BLaER1 (cell line): ENCODE measurements at regions not wholly inside any gene's neighbourhood (a gene's known extent, or its start where the extent isn't known, plus 50 kb on each side); places are given as distances from the start of the nearest gene placed in this dataset.

Experiments used
- H3K27ac ChIP-seq: shearing (Covaris generic); formaldehyde crosslinking; 2 replicates; pipeline ENCODE4 v1.8.1; 2022
- H3K27me3 ChIP-seq: shearing (Covaris generic); formaldehyde crosslinking; 2 replicates; pipeline ENCODE4 v1.8.1; 2022
- H3K36me3 ChIP-seq: shearing (Covaris generic); formaldehyde crosslinking; 2 replicates; pipeline ENCODE4 v1.8.1; 2022
- H3K4me1 ChIP-seq: shearing (Covaris generic); formaldehyde crosslinking; 2 replicates; pipeline ENCODE4 v1.8.1; 2022
- H3K4me2 ChIP-seq: shearing (Covaris generic); formaldehyde crosslinking; 2 replicates; pipeline ENCODE4 v1.8.1; 2022
- H3K4me3 ChIP-seq: shearing (Covaris generic); formaldehyde crosslinking; 2 replicates; pipeline ENCODE4 v1.8.1; 2022
- H3K9ac ChIP-seq: shearing (Covaris generic); formaldehyde crosslinking; 2 replicates; pipeline ENCODE4 v1.8.1; 2022
- H3K9me3 ChIP-seq: shearing (Covaris generic); formaldehyde crosslinking; 2 replicates; pipeline ENCODE4 v1.8.1; 2022
- H4K20me1 ChIP-seq: shearing (Covaris generic); formaldehyde crosslinking; 2 replicates; pipeline ENCODE4 v1.8.1; 2022
- Cebpa-rat ChIP-seq: shearing (Covaris generic); IDR thresholded peaks from 2 replicates; pipeline ENCODE4 v1.8.1; 2022

DNA sequence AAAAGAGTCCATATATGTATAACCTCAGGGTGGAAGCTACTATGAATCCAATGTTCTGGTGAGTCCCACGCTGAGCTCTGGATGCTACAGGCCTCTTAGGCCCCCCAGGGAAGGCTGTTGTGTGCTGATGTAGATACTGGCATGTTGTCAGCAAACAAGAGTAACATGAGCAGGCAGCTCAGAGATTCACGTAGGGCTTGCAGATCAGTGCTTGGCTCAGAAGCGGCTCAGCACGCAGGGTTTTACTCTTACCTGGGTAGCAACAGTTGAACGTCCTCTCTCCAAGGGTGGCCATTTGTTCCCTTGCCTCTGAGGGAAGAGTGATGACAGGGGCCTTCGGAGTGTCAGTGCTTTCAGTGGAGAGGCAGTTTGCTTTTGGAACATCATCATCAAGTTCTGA lies 93.4 kb downstream of the ZFP64 start:
- H3K4me1 ChIP-seq, result peaks cover 29% of the 10 kb centered on the region
- H3K9me3 ChIP-seq, result no peaks in the 10 kb centered on the region
- H3K4me2 ChIP-seq, result no peak overlapping the region
- H3K27ac ChIP-seq, result no peak overlapping the region
- H3K36me3 ChIP-seq, result peaks cover 7% of the 10 kb centered on the region; the same call in 1 of the 2 replicates
- no peak overlapping the region for H3K4me3 ChIP-seq
- TF ChIP-seq Cebpa-rat, result no peak
- no peaks in the 10 kb centered on the region for H4K20me1 ChIP-seq
- H3K27me3 ChIP-seq, result no peaks in the 10 kb centered on the region
- no peak overlapping the region for H3K9ac ChIP-seq

DNA sequence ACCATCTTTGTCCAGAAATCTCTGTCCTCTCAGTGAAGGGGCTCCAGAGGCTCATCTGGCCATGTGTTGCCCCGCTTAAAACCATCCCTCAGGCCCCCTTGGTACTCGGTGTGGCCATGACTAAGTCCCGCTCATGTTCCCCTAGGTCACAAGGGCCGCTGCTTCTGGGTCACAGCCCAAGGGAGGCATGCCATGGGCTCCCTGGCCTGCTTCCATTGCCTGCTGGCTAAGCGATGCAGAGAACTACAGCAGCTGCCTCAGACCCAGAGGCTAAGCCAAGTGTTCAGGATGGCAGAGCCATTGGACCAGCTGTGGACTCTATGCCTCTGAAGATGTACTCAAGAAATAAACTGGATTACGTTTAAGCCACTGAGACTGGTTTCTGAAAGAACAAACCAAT lies 95.5 kb downstream of the ZFP64 start:
- peaks cover 7% of the 10 kb centered on the region; the same call in 1 of the 2 replicates for H3K36me3 ChIP-seq
- no peak for TF ChIP-seq Cebpa-rat

DNA sequence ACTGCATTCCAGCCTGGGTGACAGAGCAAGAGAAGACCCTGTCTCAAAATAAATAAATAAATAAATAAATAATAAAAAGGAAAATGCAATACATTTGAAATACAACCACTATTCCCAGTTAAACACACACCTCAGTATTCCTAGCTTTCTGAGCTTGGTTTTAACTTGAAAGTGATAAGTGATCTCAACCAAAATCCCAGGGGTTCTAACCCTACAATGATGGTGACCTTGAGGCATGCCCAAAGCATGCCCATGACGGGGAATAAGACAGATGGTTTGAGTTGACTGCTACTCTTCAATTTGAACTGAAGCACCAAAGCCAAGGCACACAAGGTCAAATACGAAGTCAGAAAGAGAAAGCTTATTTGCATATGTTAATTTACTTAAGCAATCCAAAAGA lies 96.9 kb downstream of the ZFP64 start:
- H3K9me3 ChIP-seq, result no peaks in the 10 kb centered on the region
- no peak for TF ChIP-seq Cebpa-rat
- no peak overlapping the region for H3K4me2 ChIP-seq

More for the DNA sequence above, 95.5 kb downstream of the ZFP64 start:
- Histone ChIP-seq H3K27me3 (no peaks in the 10 kb centered on the region), H4K20me1 (no peaks in the 10 kb centered on the region), H3K9me3 (no peaks in the 10 kb centered on the region), H3K9ac (no peak overlapping the region), H3K4me3 (no peak overlapping the region), H3K4me1 (peaks cover 18% of the 10 kb centered on the region), H3K27ac (no peak overlapping the region), H3K4me2 (no peak overlapping the region)

GRCh38 chr20:52093575-52093974 lies 98.0 kb downstream of the ZFP64 start:
- Histone ChIP-seq H3K4me1 (0 out of 2 replicates have a peak, but pooled peaks cover under 1% of the 10 kb centered on the region), H3K9me3 (peaks cover 4% of the 10 kb centered on the region), H3K27ac (no peak overlapping the region), H3K36me3 (peaks cover 10% of the 10 kb centered on the region), H4K20me1 (no peaks in the 10 kb centered on the region), H3K27me3 (no peaks in the 10 kb centered on the region), H3K9ac (no peak overlapping the region), H3K4me2 (no peak overlapping the region), H3K4me3 (no peak overlapping the region)
- no peak for TF ChIP-seq Cebpa-rat

More for the DNA sequence above, 96.9 kb downstream of the ZFP64 start:
- no peaks in the 10 kb centered on the region for H3K27me3 ChIP-seq
- H4K20me1 ChIP-seq, result no peaks in the 10 kb centered on the region
- peaks cover 11% of the 10 kb centered on the region for H3K4me1 ChIP-seq
- no peak overlapping the region for H3K4me3 ChIP-seq
- no peak overlapping the region for H3K9ac ChIP-seq
- H3K27ac ChIP-seq, result no peak overlapping the region
- H3K36me3 ChIP-seq, result peaks cover 7% of the 10 kb centered on the region; the same call in 1 of the 2 replicates

GRCh38 chr20:52090035-52090434 lies 101.5 kb downstream of the ZFP64 start:
- Histone ChIP-seq H3K9ac (no peak overlapping the region), H3K4me1 (no peaks in the 10 kb centered on the region), H3K27me3 (no peaks in the 10 kb centered on the region), H3K4me2 (no peak overlapping the region), H4K20me1 (no peaks in the 10 kb centered on the region), H3K4me3 (no peak overlapping the region), H3K27ac (no peak overlapping the region), H3K9me3 (peaks cover 29% of the 10 kb centered on the region), H3K36me3 (peaks cover 22% of the 10 kb centered on the region)
- no peak for TF ChIP-seq Cebpa-rat

DNA sequence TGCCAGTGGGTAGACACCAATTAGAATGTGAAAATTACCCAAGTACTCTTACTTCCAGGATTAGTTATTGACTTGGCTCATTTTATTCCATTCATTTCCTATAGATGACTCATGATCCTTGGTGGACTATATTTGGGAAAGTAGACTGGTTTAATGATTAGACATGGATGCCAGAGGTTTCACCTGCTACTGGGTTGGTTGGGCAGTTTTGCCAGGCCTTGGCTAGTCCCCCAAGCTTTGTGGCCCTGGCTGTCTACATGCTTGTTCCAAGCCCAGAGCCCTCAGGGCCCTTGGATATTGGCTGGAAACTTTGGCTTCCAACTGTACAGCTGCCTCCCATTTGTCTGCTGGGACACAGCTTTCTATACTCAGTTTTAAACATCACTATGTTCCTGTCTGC lies 104.1 kb downstream of the ZFP64 start:
- Histone ChIP-seq H3K27me3 (no peaks in the 10 kb centered on the region), H3K36me3 (peaks cover 31% of the 10 kb centered on the region), H3K4me2 (no peak overlapping the region), H3K9me3 (peaks cover 29% of the 10 kb centered on the region), H4K20me1 (no peaks in the 10 kb centered on the region), H3K27ac (no peak overlapping the region), H3K9ac (no peak overlapping the region), H3K4me1 (peaks cover 4% of the 10 kb centered on the region; the same call in 1 of the 2 replicates), H3K4me3 (no peak overlapping the region)
- no peak for TF ChIP-seq Cebpa-rat

GRCh38 chr20:52086878-52087277 lies 104.7 kb downstream of the ZFP64 start:
- no peaks in the 10 kb centered on the region for H4K20me1 ChIP-seq
- H3K4me2 ChIP-seq, result no peak overlapping the region
- peaks cover 29% of the 10 kb centered on the region for H3K9me3 ChIP-seq
- no peak for TF ChIP-seq Cebpa-rat
- no peak overlapping the region for H3K9ac ChIP-seq
- no peak overlapping the region for H3K4me3 ChIP-seq
- peaks cover 5% of the 10 kb centered on the region; the same call in 1 of the 2 replicates for H3K4me1 ChIP-seq
- H3K36me3 ChIP-seq, result peaks cover 31% of the 10 kb centered on the region
- H3K27ac ChIP-seq, result no peak overlapping the region
- H3K27me3 ChIP-seq, result no peaks in the 10 kb centered on the region

DNA sequence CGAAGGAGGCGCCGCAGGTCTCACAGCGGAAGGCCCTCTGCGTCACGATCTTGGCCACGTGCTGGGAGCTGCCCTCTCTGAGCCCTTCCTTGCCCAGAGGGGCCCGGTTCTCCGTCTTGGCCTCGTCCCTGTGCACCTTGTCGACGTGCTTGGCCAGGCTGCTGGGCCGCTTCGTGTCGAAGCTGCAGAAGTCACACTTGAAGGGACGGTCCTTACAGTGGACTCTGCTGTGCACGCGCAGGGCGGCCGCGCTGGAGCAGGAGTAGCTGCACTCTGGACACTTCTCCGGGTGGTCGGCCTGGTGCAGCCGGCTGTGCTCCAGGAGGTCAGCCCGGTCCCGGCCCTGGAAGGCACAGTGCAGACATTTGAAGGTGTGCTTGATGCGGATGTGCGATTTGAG lies 106.9 kb downstream of the ZFP64 start:
- TF ChIP-seq Cebpa-rat, result no peak
- H4K20me1 ChIP-seq, result no peaks in the 10 kb centered on the region
- H3K4me2 ChIP-seq, result no peak overlapping the region

DNA sequence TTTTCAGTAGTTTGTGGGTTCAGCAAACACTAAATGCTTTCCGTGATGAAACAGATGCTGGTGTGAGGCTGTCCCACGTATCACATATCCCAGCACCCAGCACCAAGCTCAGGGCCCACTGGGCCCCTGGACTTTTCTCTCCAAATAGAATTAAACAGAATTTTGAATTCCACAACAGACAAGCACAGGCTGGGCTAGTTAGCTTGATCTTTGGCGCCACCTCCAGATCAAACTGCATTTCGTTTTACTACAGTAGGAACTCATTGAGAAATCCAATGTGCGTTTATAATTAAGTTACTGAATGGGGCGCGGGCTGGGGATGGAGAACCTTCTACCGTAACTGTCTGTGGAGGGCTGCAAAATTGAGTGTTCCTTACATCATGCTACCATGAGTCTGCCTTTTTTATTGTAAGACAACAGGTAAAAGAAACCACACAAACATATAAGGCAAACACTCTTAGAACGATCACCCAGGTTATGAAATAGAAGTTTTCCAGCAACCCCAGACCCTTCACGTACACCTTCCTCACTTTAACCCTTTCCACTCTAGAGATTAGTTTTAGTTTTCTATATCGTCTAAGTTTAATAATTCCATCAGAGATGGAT lies 107.8 kb downstream of the ZFP64 start:
- no peak overlapping the region for H3K27ac ChIP-seq
- no peak overlapping the region for H3K9ac ChIP-seq
- H3K4me1 ChIP-seq, result peaks cover 10% of the 10 kb centered on the region; the same call in 1 of the 2 replicates
- H3K36me3 ChIP-seq, result peaks cover 30% of the 10 kb centered on the region
- no peaks in the 10 kb centered on the region for H3K27me3 ChIP-seq
- peaks cover 27% of the 10 kb centered on the region for H3K9me3 ChIP-seq
- no peak overlapping the region for H3K4me3 ChIP-seq
- no peak for TF ChIP-seq Cebpa-rat
- no peaks in the 10 kb centered on the region for H4K20me1 ChIP-seq
- no peak overlapping the region for H3K4me2 ChIP-seq

More for the DNA sequence above, 106.9 kb downstream of the ZFP64 start:
- Histone ChIP-seq H3K27me3 (no peaks in the 10 kb centered on the region), H3K9me3 (peaks cover 29% of the 10 kb centered on the region), H3K4me3 (no peak overlapping the region), H3K4me1 (peaks cover 5% of the 10 kb centered on the region; the same call in 1 of the 2 replicates), H3K27ac (no peak overlapping the region), H3K9ac (no peak overlapping the region), H3K36me3 (peaks cover 31% of the 10 kb centered on the region)

- Histone ChIP-seq H3K4me3 (no peak overlapping the region), H3K4me2 (no peak overlapping the region), H3K4me1 (peaks cover 10% of the 10 kb centered on the region; the same call in 1 of the 2 replicates), H3K9ac (no peak overlapping the region), H3K27me3 (no peaks in the 10 kb centered on the region), H3K27ac (no peak overlapping the region), H3K9me3 (peaks cover 16% of the 10 kb centered on the region), H3K36me3 (peaks cover 19% of the 10 kb centered on the region), H4K20me1 (no peaks in the 10 kb centered on the region)
- no peak for TF ChIP-seq Cebpa-rat
Measured at GRCh38 chr20:52082612-52083011, 109.0 kb downstream of the ZFP64 start.
